SK-N-SH treated with all-trans-retinoic acid at 6 μM for 48 hours (cell line): ENCODE measurements at regions not wholly inside any gene's neighbourhood (a gene's known extent, or its start where the extent isn't known, plus 50 kb on each side); places are given as distances from the start of the nearest gene placed in this dataset.

Experiments used
- ATAC-seq: fragments of 200-7000 bp; cut with Tn5 transposase; 3 replicates; pipeline ENCODE4 v1.9.1; 2020; ENCODE audit warnings: mild to moderate bottlenecking, moderate library complexity
- ARNTL ChIP-seq: fragments of 450-650 bp; formaldehyde crosslinking; IDR thresholded peaks from 2 replicates; pipeline ENCODE4 v1.5.0; 2020; ENCODE audit warnings: low read depth, mild to moderate bottlenecking, moderate library complexity, borderline replicate concordance
- BACH2 ChIP-seq: fragments of 250-450 bp; sonication (Bioruptor Pico); IDR thresholded peaks from 2 replicates; pipeline ENCODE4 v1.9.0; 2021; ENCODE audit warnings: mild to moderate bottlenecking, borderline replicate concordance
- CREB5 ChIP-seq: fragments of 250-450 bp; sonication (Bioruptor Pico); IDR thresholded peaks from 2 replicates; pipeline ENCODE4 v1.5.1; 2020; ENCODE audit warnings: low read depth, mild to moderate bottlenecking, moderate library complexity
- CSDC2 ChIP-seq: fragments of 250-450 bp; sonication (Bioruptor Pico); IDR thresholded peaks from 2 replicates; pipeline ENCODE4 v1.5.0; 2020; ENCODE audit warnings: mild to moderate bottlenecking, moderate library complexity
- CSRNP3 ChIP-seq: fragments of 250-450 bp; sonication (Bioruptor Pico); IDR thresholded peaks from 2 replicates; pipeline ENCODE4 v1.5.1; 2021; ENCODE audit warnings: mild to moderate bottlenecking, moderate library complexity
- ESRRG ChIP-seq: fragments of 250-450 bp; sonication (Bioruptor Pico); IDR thresholded peaks from 2 replicates; pipeline ENCODE4 v1.6.1; 2021; ENCODE audit warnings: mild to moderate bottlenecking
- GLIS3 ChIP-seq: fragments of 250-450 bp; sonication (Bioruptor Pico); IDR thresholded peaks from 2 replicates; pipeline ENCODE4 v1.5.0; 2020; ENCODE audit warnings: mild to moderate bottlenecking, moderate library complexity
- ISL1 ChIP-seq: fragments of 250-450 bp; sonication (Bioruptor Pico); IDR thresholded peaks from 2 replicates; pipeline ENCODE4 v2.1.2; 2022; ENCODE audit warnings: mild to moderate bottlenecking, moderate library complexity
- OSR1 ChIP-seq: fragments of 250-450 bp; sonication (Bioruptor Pico); IDR thresholded peaks from 2 replicates; pipeline ENCODE4 v1.8.0; 2022; ENCODE audit warnings: moderate library complexity, mild to moderate bottlenecking, inconsistent platforms
- PATZ1 ChIP-seq: fragments of 250-450 bp; sonication (Bioruptor Pico); IDR thresholded peaks from 2 replicates; pipeline ENCODE4 v1.8.0; 2020; ENCODE audit warnings: mild to moderate bottlenecking, moderate library complexity, borderline replicate concordance
- POU6F1 ChIP-seq: fragments of 250-450 bp; sonication (Bioruptor Pico); IDR thresholded peaks from 2 replicates; pipeline ENCODE4 v1.8.0; 2021; ENCODE audit warnings: low read depth, mild to moderate bottlenecking, moderate library complexity, borderline replicate concordance
- PPARA ChIP-seq: fragments of 250-450 bp; sonication (Bioruptor Pico); IDR thresholded peaks from 2 replicates; pipeline ENCODE4 v1.5.0; 2020; ENCODE audit warnings: mild to moderate bottlenecking, borderline replicate concordance
- RARB ChIP-seq: fragments of 250-450 bp; sonication (Bioruptor Pico); IDR thresholded peaks from 2 replicates; pipeline ENCODE4 v1.8.0; 2021; ENCODE audit warnings: mild to moderate bottlenecking, moderate library complexity
- SNAI2 ChIP-seq: fragments of 250-450 bp; sonication (Bioruptor Pico); IDR thresholded peaks from 2 replicates; pipeline ENCODE4 v1.5.0; 2020; ENCODE audit warnings: mild to moderate bottlenecking, moderate library complexity
- TCF4 ChIP-seq: fragments of 250-450 bp; sonication (Bioruptor Pico); IDR thresholded peaks from 2 replicates; pipeline ENCODE4 v1.8.0; 2021; ENCODE audit warnings: mild to moderate bottlenecking, moderate library complexity, borderline replicate concordance
- TOX ChIP-seq: fragments of 250-450 bp; sonication (Bioruptor Pico); IDR thresholded peaks from 2 replicates; pipeline ENCODE4 v1.8.0; 2021; ENCODE audit warnings: mild to moderate bottlenecking, moderate library complexity, borderline replicate concordance
- TSHZ2 ChIP-seq: fragments of 250-450 bp; sonication (Bioruptor Pico); IDR thresholded peaks from 2 replicates; pipeline ENCODE4 v1.5.0; 2020; ENCODE audit warnings: mild to moderate bottlenecking, moderate library complexity
- ZC3H10 ChIP-seq: fragments of 250-450 bp; sonication (Bioruptor Pico); IDR thresholded peaks from 2 replicates; pipeline ENCODE4 v1.5.1; 2021; ENCODE audit warnings: mild to moderate bottlenecking, moderate library complexity
- ZFP30 ChIP-seq: fragments of 450-650 bp; formaldehyde crosslinking; IDR thresholded peaks from 2 replicates; pipeline ENCODE4 v1.5.0; 2022; ENCODE audit warnings: mild to moderate bottlenecking, moderate library complexity
- ZNF565 ChIP-seq: fragments of 450-650 bp; formaldehyde crosslinking; conservative IDR thresholded peaks from 2 replicates; pipeline ENCODE4 v1.5.0; 2020; ENCODE audit warnings: low read depth, mild to moderate bottlenecking, moderate library complexity
- ZNF70 ChIP-seq: fragments of 450-650 bp; formaldehyde crosslinking; IDR thresholded peaks from 2 replicates; pipeline ENCODE4 v1.5.0; 2020; ENCODE audit warnings: mild to moderate bottlenecking, moderate library complexity
- ZNF8 ChIP-seq: fragments of 450-650 bp; formaldehyde crosslinking; IDR thresholded peaks from 2 replicates; pipeline ENCODE4 v1.5.0; 2020; ENCODE audit warnings: mild to moderate bottlenecking, moderate library complexity

GRCh38 chr7:25855854-25856782 lies 295.9 kb upstream of the NFE2L3 start:
- no peak for TF ChIP-seq ZNF70 (CRISPR knock-in tag)
- no peak for TF ChIP-seq PPARA (CRISPR knock-in tag)
- TF ChIP-seq SNAI2 = no peak
- TF ChIP-seq PATZ1 = no peak
- TF ChIP-seq OSR1 (CRISPR knock-in tag) = no peak
- TF ChIP-seq ZNF565 (CRISPR knock-in tag) = no peak
- TF ChIP-seq ISL1 (CRISPR knock-in tag) = no peak
- TF ChIP-seq GLIS3 (CRISPR knock-in tag) = no peak
- no peak for TF ChIP-seq TCF4
- TF ChIP-seq BACH2 (CRISPR knock-in tag) = no peak
- no peak for TF ChIP-seq ARNTL (CRISPR knock-in tag)
- no peak for TF ChIP-seq TSHZ2
- no peak for TF ChIP-seq ESRRG (CRISPR knock-in tag)
- TF ChIP-seq ZC3H10 (CRISPR knock-in tag) = no peak
- TF ChIP-seq CSRNP3 (CRISPR knock-in tag) = no peak
- no peak for TF ChIP-seq TOX (CRISPR knock-in tag)
- TF ChIP-seq CREB5 = no peak
- TF ChIP-seq RARB = no peak
- no peak for TF ChIP-seq ZFP30 (CRISPR knock-in tag)
- ATAC-seq = no peak

GRCh38 chr7:25857376-25858067 lies 294.5 kb upstream of the NFE2L3 start:
- TF ChIP-seq ZFP30 (CRISPR knock-in tag) (no peak), CSDC2 (CRISPR knock-in tag) (no peak), GLIS3 (CRISPR knock-in tag) (no peak), RARB (no peak), ZNF8 (CRISPR knock-in tag) (no peak), POU6F1 (no peak), CSRNP3 (CRISPR knock-in tag) (no peak), TOX (CRISPR knock-in tag) (no peak), ISL1 (CRISPR knock-in tag) (no peak), ZNF565 (CRISPR knock-in tag) (no peak), SNAI2 (no peak), BACH2 (CRISPR knock-in tag) (no peak)
- no peak for ATAC-seq
